NCI-H2196 (cell line): ENCODE measurements at regions not wholly inside any gene's neighbourhood (a gene's known extent, or its start where the extent isn't known, plus 50 kb on each side); places are given as distances from the start of the nearest gene placed in this dataset.
"Not testable (repeated sequence)": the region's sequence is repeated elsewhere in the genome, so short reads cannot be mapped to it uniquely, and the experiment has no call there.

Source experiments
- DNase-seq: peaks from one replicate; lab custom pipeline; 2025; ENCODE audit not compliant: unreplicated experiment; lab: John Stamatoyannopoulos, UW

GRCh38 chr3:181354140-181354539 is 357.6 kb upstream of the SOX2 start:
- DNase-seq, result no peak

- DNase-seq, result no peak
These were observed 354.8 kb upstream of the DNAJC19 start for GRCh38 chr3:181344331-181344730.

- no peak for DNase-seq
These were observed 347.1 kb upstream of the DNAJC19 start for GRCh38 chr3:181336597-181336996.

- DNase-seq, result no peak
These were observed 343.9 kb upstream of the DNAJC19 start for GRCh38 chr3:181333394-181333793.

- DNase-seq, result no peak
These were observed 341.5 kb upstream of the DNAJC19 start for GRCh38 chr3:181330821-181331563.

- DNase-seq, result no peak
These were observed 340.7 kb upstream of the DNAJC19 start for GRCh38 chr3:181330257-181330656.

- peak; percentile 27 for DNase-seq
These were observed 339.5 kb upstream of the DNAJC19 start for GRCh38 chr3:181329024-181329423.

- no peak for DNase-seq
These were observed 338.8 kb upstream of the DNAJC19 start for GRCh38 chr3:181328346-181328745.

GRCh38 chr3:181327349-181327748 is 337.8 kb upstream of the DNAJC19 start:
- DNase-seq, result no peak

GRCh38 chr3:181326637-181327223 is 337.2 kb upstream of the DNAJC19 start:
- DNase-seq, result peak; percentile 70

- not testable (repeated sequence) for DNase-seq
These were observed 335.0 kb upstream of the DNAJC19 start for GRCh38 chr3:181324516-181324915.

- DNase-seq, result no peak
These were observed 328.8 kb upstream of the DNAJC19 start for GRCh38 chr3:181318321-181318720.

- no peak for DNase-seq
These were observed 328.0 kb upstream of the DNAJC19 start for GRCh38 chr3:181317508-181317907.

GRCh38 chr3:181316482-181316881 is 326.9 kb upstream of the DNAJC19 start:
- DNase-seq, result no peak

GRCh38 chr3:181313335-181313734 is 323.8 kb upstream of the DNAJC19 start:
- DNase-seq, result no peak

- DNase-seq, result no peak
These were observed 321.6 kb upstream of the DNAJC19 start for GRCh38 chr3:181311186-181311585.

- DNase-seq, result no peak
These were observed 313.4 kb upstream of the DNAJC19 start for GRCh38 chr3:181302960-181303359.

- no peak for DNase-seq
These were observed 310.5 kb upstream of the DNAJC19 start for GRCh38 chr3:181300033-181300432.

- no peak for DNase-seq
These were observed 308.9 kb upstream of the DNAJC19 start for GRCh38 chr3:181298421-181298820.

GRCh38 chr3:181292984-181293383 is 303.4 kb upstream of the DNAJC19 start:
- DNase-seq, result no peak

GRCh38 chr3:181290941-181291340 is 301.4 kb upstream of the DNAJC19 start:
- no peak for DNase-seq

GRCh38 chr3:181289306-181289705 is 299.8 kb upstream of the DNAJC19 start:
- no peak for DNase-seq

- DNase-seq, result no peak
These were observed 298.6 kb upstream of the DNAJC19 start for GRCh38 chr3:181288145-181288544.
